ENCODE measurements at regions not wholly inside any gene's neighbourhood (a gene's known extent, or its start where the extent isn't known, plus 50 kb on each side); places are given as distances from the start of the nearest gene placed in this dataset.
"Not testable (repeated sequence)": the region's sequence is repeated elsewhere in the genome, so short reads cannot be mapped to it uniquely, and the experiment has no call there.

DNA sequence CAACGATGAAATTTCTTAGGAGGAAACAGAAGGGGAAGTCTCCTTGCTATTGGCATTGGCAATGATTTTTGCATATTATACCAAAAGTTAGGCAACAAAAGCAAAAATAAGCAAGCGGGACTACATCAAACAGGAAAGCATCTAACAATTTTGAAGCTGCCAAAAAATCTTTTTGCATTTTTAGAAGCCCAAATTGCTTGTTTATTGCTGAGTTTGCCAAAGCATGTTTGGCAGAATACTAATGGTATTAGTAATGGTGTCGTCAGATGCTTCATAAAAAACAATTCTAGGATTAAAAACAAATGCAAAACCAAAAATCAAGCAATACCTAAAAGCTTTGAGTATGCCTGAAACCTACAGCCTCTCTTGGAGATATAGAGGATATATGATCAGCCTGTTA, 80.0 kb downstream of the GALR1 start:
- intact Hi-C loops (cut with micrococcal nuclease) = no loop called here
- H3K27ac Mint-ChIP-seq = no peak overlapping the region
- ChIA-PET POLR2A (no interaction called here), CTCF (no interaction called here)
- H3K36me3 Mint-ChIP-seq = no peaks in the 10 kb centered on the region
- no peaks in the 10 kb centered on the region for H3K9me3 Mint-ChIP-seq
- H3K4me3 Mint-ChIP-seq = no peak overlapping the region
- no peaks in the 10 kb centered on the region for H3K4me1 Mint-ChIP-seq (ENCODE audit: low read depth)
- no peak for DNase-seq
- peaks cover 9% of the 10 kb centered on the region for H3K27me3 Mint-ChIP-seq

DNA sequence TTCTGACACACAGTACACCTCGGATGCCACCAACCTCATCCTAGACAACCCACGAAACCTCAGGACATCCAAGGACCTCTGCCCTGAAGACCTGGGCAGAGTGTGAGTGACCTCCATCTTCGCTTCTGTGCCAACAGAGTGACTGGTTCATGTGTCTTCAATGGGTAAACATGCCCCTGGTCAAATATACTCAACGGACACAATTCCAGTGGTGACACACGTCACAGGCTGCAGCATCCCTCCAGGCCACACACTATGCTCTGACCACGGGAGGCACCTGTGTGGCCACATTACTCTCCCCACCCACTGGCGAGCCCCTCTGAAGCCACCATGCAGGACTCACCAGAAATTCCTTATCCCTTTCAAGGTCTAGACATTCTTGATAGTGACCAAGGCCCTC, 85.2 kb downstream of the GALR1 start:
- H3K4me3 Mint-ChIP-seq = no peak overlapping the region
- no peaks in the 10 kb centered on the region for H3K4me1 Mint-ChIP-seq (ENCODE audit: low read depth)
- H3K9me3 Mint-ChIP-seq = no peaks in the 10 kb centered on the region
- no peak overlapping the region for H3K27ac Mint-ChIP-seq
- POLR2A ChIA-PET = no interaction called here
- no peaks in the 10 kb centered on the region for H3K36me3 Mint-ChIP-seq
- peaks cover 17% of the 10 kb centered on the region for H3K27me3 Mint-ChIP-seq
- DNase-seq = no peak
- intact Hi-C loops (cut with micrococcal nuclease) = no loop called here
- CTCF ChIA-PET = no interaction called here

DNA sequence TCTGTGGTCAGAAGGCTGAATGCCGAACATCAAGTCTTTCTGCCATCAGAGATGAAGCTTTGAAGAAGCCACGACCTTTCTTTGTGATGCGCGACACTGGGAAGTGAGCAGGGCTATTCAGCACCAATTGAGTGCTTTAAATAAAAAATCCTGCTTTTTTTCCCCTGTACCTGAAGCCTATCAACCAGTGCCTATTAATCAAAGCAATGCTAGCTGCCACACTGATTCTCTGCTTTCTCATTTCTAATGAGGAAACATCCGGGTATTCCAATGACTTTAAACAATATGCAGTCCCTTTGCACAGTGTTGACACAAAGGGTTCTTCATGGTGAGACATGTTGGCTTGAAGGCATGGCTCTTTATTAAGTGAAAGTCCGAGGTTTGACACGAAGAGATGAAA, 88.0 kb downstream of the GALR1 start:
- Mint-ChIP-seq H3K4me1 (ENCODE audit: low read depth) (no peaks in the 10 kb centered on the region), H3K4me3 (no peak overlapping the region), H3K9me3 (no peaks in the 10 kb centered on the region), H3K27me3 (peaks cover 17% of the 10 kb centered on the region), H3K36me3 (no peaks in the 10 kb centered on the region), H3K27ac (no peak overlapping the region)
- POLR2A ChIA-PET = no interaction called here
- no peak for DNase-seq
- intact Hi-C loops (cut with micrococcal nuclease) = no loop called here
- CTCF ChIA-PET = no interaction called here

DNA sequence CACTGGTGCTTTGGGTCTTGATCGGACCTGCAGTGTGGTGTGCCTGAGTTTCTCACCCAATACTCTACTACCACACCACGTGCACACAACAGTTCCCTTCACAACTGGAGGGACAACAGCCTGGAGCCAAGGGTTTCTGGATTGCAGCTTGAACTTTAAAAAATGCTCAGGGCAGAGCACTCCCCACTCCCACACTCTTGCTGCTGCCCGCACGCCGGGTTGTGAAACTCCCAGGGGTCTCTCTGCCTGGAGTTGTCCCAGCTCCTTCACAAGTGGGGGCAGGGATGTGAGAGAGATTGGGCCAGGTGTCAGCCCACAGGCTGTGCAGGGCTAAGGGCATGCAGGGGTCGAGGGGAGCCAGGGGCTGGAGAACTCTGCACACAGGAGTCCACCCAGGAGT, 89.4 kb downstream of the GALR1 start:
- H3K27me3 Mint-ChIP-seq = peaks cover 15% of the 10 kb centered on the region
- no peaks in the 10 kb centered on the region for H3K36me3 Mint-ChIP-seq
- no peaks in the 10 kb centered on the region for H3K9me3 Mint-ChIP-seq
- no peaks in the 10 kb centered on the region for H3K4me1 Mint-ChIP-seq (ENCODE audit: low read depth)
- no peak for DNase-seq
- H3K4me3 Mint-ChIP-seq = no peak overlapping the region
- ChIA-PET CTCF (no interaction called here), POLR2A (no interaction called here)
- intact Hi-C loops (cut with micrococcal nuclease) = no loop called here
- H3K27ac Mint-ChIP-seq = no peak overlapping the region

- no peaks in the 10 kb centered on the region for H3K4me1 Mint-ChIP-seq (ENCODE audit: low read depth)
- no peaks in the 10 kb centered on the region for H3K36me3 Mint-ChIP-seq
- intact Hi-C loops (cut with micrococcal nuclease) = no loop called here
- H3K27ac Mint-ChIP-seq = no peak overlapping the region
- no peak overlapping the region for H3K4me3 Mint-ChIP-seq
- ChIA-PET POLR2A (no interaction called here), CTCF (no interaction called here)
- no peak for DNase-seq
- H3K27me3 Mint-ChIP-seq = peaks cover 14% of the 10 kb centered on the region
- no peaks in the 10 kb centered on the region for H3K9me3 Mint-ChIP-seq
Measured at GRCh38 chr18:77339623-77340022, 90.0 kb downstream of the GALR1 start.

DNA sequence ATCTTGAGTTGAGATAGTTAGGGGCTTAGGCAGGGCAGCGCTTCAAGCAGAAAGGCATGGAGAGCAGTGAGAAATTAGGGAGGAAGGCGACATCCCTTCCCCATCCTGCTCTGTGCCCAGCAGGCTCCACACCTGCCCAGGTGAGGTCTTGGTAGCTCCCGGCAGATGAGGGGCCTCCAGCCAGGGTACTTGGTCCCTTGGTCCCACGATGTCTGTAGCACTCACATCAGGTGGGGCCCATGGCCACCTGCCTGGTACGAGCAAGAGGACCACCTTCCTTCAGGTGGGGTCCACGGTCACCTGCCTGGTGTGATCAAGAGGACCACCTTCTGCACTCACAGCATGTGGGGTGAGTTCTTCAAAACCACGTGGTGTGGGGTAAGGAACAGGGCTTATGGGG, 91.2 kb downstream of the GALR1 start:
- Mint-ChIP-seq H3K27me3 (peaks cover 10% of the 10 kb centered on the region), H3K27ac (no peak overlapping the region), H3K4me3 (no peak overlapping the region), H3K9me3 (no peaks in the 10 kb centered on the region), H3K36me3 (no peaks in the 10 kb centered on the region), H3K4me1 (ENCODE audit: low read depth) (no peaks in the 10 kb centered on the region)
- ChIA-PET POLR2A (no interaction called here), CTCF (no interaction called here)
- DNase-seq = no peak
- intact Hi-C loops (cut with micrococcal nuclease) = no loop called here

- intact Hi-C loops (cut with micrococcal nuclease) = no loop called here
- H3K4me3 Mint-ChIP-seq = no peak overlapping the region
- no peaks in the 10 kb centered on the region for H3K9me3 Mint-ChIP-seq
- ChIA-PET CTCF (no interaction called here), POLR2A (no interaction called here)
- DNase-seq = no peak
- peaks cover 5% of the 10 kb centered on the region for H3K27me3 Mint-ChIP-seq
- no peak overlapping the region for H3K27ac Mint-ChIP-seq
- H3K36me3 Mint-ChIP-seq = no peaks in the 10 kb centered on the region
- no peaks in the 10 kb centered on the region for H3K4me1 Mint-ChIP-seq (ENCODE audit: low read depth)
Measured at GRCh38 chr18:77341527-77342325, 92.1 kb downstream of the GALR1 start.

DNA sequence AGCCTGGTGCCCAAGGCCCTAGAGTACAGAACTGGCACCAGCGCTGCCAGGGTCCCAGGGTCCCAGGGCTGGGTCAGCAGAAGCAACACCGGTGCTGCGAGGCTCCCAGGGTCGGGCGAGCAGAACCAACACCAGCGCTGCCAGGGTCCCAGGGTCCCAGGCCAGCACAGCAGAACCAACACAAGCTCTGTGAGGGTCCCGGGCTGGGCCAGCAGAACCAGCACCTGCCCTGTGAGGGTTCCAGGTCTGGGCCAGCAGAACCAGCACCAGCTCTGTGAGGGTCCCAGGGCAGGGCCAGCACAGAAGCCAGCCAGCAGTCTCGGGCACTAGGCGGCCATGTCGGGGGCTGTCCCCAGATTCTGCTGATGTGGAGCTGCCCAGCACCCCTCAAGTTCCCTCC, 93.1 kb downstream of the GALR1 start:
- Mint-ChIP-seq H3K9me3 (no peaks in the 10 kb centered on the region), H3K4me3 (no peak overlapping the region), H3K4me1 (ENCODE audit: low read depth) (no peaks in the 10 kb centered on the region), H3K27ac (no peak overlapping the region), H3K36me3 (no peaks in the 10 kb centered on the region), H3K27me3 (peaks cover 2% of the 10 kb centered on the region)
- CTCF ChIA-PET = no interaction called here
- POLR2A ChIA-PET = no interaction called here
- no peak for DNase-seq
- intact Hi-C loops (cut with micrococcal nuclease) = no loop called here

- H3K4me3 Mint-ChIP-seq = no peak overlapping the region
- no peaks in the 10 kb centered on the region for H3K9me3 Mint-ChIP-seq
- ChIA-PET POLR2A (no interaction called here), CTCF (no interaction called here)
- no peak overlapping the region for H3K27ac Mint-ChIP-seq
- H3K4me1 Mint-ChIP-seq (ENCODE audit: low read depth) = no peaks in the 10 kb centered on the region
- intact Hi-C loops (cut with micrococcal nuclease) = no loop called here
- peaks cover 2% of the 10 kb centered on the region for H3K27me3 Mint-ChIP-seq
- H3K36me3 Mint-ChIP-seq = no peaks in the 10 kb centered on the region
- no peak for DNase-seq
Measured at GRCh38 chr18:77343846-77344510, 94.3 kb downstream of the GALR1 start.

DNA sequence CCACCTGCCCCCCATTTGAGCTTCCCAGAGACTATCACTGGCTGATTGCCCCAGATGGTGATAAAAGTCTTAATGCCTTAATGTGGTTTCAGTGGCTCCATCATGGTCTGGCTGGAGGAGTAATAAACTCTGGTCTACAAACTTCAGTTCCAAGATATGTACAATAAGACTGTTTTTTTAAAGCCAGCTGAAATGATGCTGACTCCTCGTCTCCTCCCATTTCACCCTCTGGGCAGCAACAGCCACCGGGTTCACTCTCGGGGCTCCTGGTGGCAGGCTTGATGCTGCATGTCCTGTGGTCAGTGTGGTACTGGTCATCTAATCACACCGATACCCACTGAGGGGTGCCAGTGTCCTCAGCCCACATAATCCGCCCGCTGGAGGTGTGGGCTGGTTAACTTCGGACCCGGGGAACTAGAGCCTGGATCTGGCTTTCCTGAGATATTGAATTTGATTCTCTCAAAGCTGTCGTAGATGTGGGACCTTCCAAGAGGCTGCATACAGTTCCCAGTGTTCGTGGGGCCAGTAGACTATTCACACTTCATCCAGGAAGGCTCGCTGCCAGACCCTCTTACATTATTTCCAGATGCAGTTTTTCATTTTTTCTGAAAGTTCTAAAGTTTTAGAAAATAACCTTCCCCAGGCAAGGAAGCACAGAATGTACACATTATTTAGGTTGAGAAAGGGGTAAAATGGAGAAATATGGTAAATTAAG, 95.3 kb downstream of the GALR1 start:
- intact Hi-C loops (cut with micrococcal nuclease) = no loop called here
- peaks cover 5% of the 10 kb centered on the region for H3K27me3 Mint-ChIP-seq
- H3K4me1 Mint-ChIP-seq (ENCODE audit: low read depth) = no peaks in the 10 kb centered on the region
- POLR2A ChIA-PET = no interaction called here
- no peak overlapping the region for H3K4me3 Mint-ChIP-seq
- CTCF ChIA-PET = no interaction called here
- no peaks in the 10 kb centered on the region for H3K36me3 Mint-ChIP-seq
- peaks cover 4% of the 10 kb centered on the region for H3K9me3 Mint-ChIP-seq
- no peak overlapping the region for H3K27ac Mint-ChIP-seq
- DNase-seq = no peak

DNA sequence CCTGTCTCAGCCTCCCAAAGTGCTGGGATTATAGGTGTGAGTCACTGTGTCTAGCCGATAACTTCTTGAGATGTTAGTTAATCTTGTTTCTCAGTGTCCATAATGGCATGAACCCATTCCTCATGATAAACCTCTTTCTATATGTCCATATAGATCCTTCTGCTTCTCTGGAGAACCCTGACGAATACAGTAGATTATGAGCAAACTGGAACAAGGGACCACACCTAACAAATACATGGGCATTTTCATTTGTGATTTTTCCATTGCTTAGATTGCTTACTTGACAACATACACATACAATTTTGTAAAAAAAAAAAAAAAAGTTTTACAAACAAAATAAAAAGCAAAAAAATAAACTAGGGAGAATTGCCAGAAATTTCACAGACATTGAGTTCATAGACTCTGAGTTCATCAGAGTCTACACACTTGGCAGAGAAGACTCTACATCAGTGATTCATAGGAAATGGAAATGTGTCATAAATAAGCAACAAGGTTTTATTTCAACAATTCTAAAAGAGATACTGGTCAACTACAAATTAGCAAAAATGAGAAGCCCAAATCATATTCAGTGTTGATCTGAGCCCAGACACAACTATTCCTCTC, 96.7 kb downstream of the GALR1 start:
- Mint-ChIP-seq H3K27ac (no peak overlapping the region), H3K36me3 (no peaks in the 10 kb centered on the region), H3K27me3 (peaks cover 5% of the 10 kb centered on the region), H3K4me3 (no peak overlapping the region), H3K4me1 (ENCODE audit: low read depth) (no peaks in the 10 kb centered on the region), H3K9me3 (peaks cover 5% of the 10 kb centered on the region)
- intact Hi-C loops (cut with micrococcal nuclease) = no loop called here
- ChIA-PET POLR2A (no interaction called here), CTCF (interaction anchor here (0.7 kb wide), 1 partner anchor 135 kb away, joined by 3 read pairs; no protein-coding TSS in a partner anchor)
- DNase-seq = no peak

GRCh38 chr18:77353349-77353748, 103.7 kb downstream of the GALR1 start:
- H3K27ac Mint-ChIP-seq; CTCF ChIA-PET; DNase-seq; POLR2A ChIA-PET; H3K36me3 Mint-ChIP-seq; H3K4me3 Mint-ChIP-seq; H3K4me1 Mint-ChIP-seq (ENCODE audit: low read depth); H3K9me3 Mint-ChIP-seq; intact Hi-C loops (cut with micrococcal nuclease): not testable (repeated sequence)
- peaks cover 28% of the 10 kb centered on the region for H3K27me3 Mint-ChIP-seq
